Esophagus squamous epithelium (tissue), 5 donors: ENCODE measurements at regions not wholly inside any gene's neighbourhood (a gene's known extent, or its start where the extent isn't known, plus 50 kb on each side); places are given as distances from the start of the nearest gene placed in this dataset.

Experiments used
- DNase-seq: peaks from one replicate; lab custom pipeline; 2025; lab: John Stamatoyannopoulos, UW
- H3K27ac ChIP-seq, 4 donors: fragments of 200-600 bp; sonication (generic); one replicate each; pipeline ENCODE4 v1.5.1; 2016 to 2019; ENCODE audit warnings: mild to moderate bottlenecking in 1 of 4
- H3K27me3 ChIP-seq, 4 donors: fragments of 200-600 bp; sonication (generic); 1 replicate in 3 of 4; 2 replicates in 1 of 4; pipeline versions ENCODE4 v1.5.1 to v1.6.0; 2017 to 2021; ENCODE audit warnings: antibody characterized with exemption in 1 of 4
- H3K36me3 ChIP-seq, 3 donors: fragments of 200-600 bp; sonication (generic); one replicate each; pipeline ENCODE4 v1.5.1; 2016 to 2019
- H3K4me1 ChIP-seq, 3 donors: fragments of 200-600 bp; sonication (generic); one replicate each; pipeline ENCODE4 v1.5.1; 2017 to 2019
- H3K4me3 ChIP-seq, 4 donors: fragments of 200-600 bp; sonication (generic); 1 replicate in 3 of 4; 2 replicates in 1 of 4; pipeline ENCODE4 v1.5.1; 2016 to 2019; ENCODE audit warnings: mild to moderate bottlenecking in 2 of 4, moderate library complexity in 1 of 4
- H3K9me3 ChIP-seq, 3 donors: fragments of 200-600 bp; sonication (generic); one replicate each; pipeline ENCODE4 v1.5.1; 2016 to 2019
- POLR2A ChIP-seq, 4 donors: fragments of 450-650 bp; IDR thresholded peaks; one replicate each; pipeline ENCODE4 v1.6.1; 2017; ENCODE audit warnings: antibody characterized with exemption in 4 of 4, mild to moderate bottlenecking in 4 of 4, moderate library complexity in 3 of 4
- WGBS, 2 donors: methylation state at CpG; one replicate each; pipeline ENCODE4 v1.1.5; 2018; 5-methylcytosine and 5-hydroxymethylcytosine counted together
- intact Hi-C: fragments of 100-400 bp; cut with DNase I; formaldehyde crosslinking; loops from one replicate; pipeline ENCODE4 v1.15.0; 2022
- TF ChIP-seq, protein P1 (sequence below), 6 experiments: fragments of 450-650 bp in 4 of 6; fragments of 200-600 bp in 2 of 6; sonication (generic) in 2 of 6; IDR thresholded peaks; one replicate each; pipeline ENCODE4 v1.5.1; 2016 to 2019; ENCODE audit warnings: antibody characterized with exemption in 6 of 6, mild to moderate bottlenecking in 4 of 6, moderate library complexity in 4 of 6
- donor health status: DM: yes; HTN: yes; CAD: no.

DNA sequence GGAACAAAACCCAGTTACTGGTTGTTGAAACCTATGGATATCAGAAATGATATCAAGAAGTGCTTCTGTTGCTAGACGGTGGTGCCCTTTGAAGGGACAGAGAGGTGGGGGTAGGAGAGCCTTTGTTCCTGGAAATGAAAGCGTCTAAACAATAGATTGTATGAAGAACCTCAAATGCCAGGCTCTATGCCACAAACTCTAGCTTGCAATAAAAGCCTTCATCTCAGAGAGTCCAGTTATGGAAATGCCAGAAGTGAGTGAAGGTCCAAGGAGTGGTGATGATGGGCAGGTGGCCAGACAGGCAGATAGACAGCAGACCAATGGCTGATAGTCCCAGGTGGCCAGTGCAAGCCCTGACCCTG, 414.1 kb upstream of the PROX1 start:
- intact Hi-C loops = no loop called here
- H3K36me3 ChIP-seq = no peaks in the 10 kb centered on the region
- no peak for TF ChIP-seq POLR2A (IDR thresholded peaks at IDR 0.05)
- TF ChIP-seq, protein P1, sequence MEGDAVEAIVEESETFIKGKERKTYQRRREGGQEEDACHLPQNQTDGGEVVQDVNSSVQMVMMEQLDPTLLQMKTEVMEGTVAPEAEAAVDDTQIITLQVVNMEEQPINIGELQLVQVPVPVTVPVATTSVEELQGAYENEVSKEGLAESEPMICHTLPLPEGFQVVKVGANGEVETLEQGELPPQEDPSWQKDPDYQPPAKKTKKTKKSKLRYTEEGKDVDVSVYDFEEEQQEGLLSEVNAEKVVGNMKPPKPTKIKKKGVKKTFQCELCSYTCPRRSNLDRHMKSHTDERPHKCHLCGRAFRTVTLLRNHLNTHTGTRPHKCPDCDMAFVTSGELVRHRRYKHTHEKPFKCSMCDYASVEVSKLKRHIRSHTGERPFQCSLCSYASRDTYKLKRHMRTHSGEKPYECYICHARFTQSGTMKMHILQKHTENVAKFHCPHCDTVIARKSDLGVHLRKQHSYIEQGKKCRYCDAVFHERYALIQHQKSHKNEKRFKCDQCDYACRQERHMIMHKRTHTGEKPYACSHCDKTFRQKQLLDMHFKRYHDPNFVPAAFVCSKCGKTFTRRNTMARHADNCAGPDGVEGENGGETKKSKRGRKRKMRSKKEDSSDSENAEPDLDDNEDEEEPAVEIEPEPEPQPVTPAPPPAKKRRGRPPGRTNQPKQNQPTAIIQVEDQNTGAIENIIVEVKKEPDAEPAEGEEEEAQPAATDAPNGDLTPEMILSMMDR (IDR thresholded peaks at IDR 0.05) = no peak
- no peaks in the 10 kb centered on the region for H3K27me3 ChIP-seq
- DNase-seq = no peak
- H3K4me1 ChIP-seq = no peaks in the 10 kb centered on the region
- WGBS, 2 donors = 47 to 51% methylated on average over 2 of the region's 2 CpGs
- no peak overlapping the region for H3K4me3 ChIP-seq
- H3K27ac ChIP-seq = no peak overlapping the region
- H3K9me3 ChIP-seq = no peaks in the 10 kb centered on the region

DNA sequence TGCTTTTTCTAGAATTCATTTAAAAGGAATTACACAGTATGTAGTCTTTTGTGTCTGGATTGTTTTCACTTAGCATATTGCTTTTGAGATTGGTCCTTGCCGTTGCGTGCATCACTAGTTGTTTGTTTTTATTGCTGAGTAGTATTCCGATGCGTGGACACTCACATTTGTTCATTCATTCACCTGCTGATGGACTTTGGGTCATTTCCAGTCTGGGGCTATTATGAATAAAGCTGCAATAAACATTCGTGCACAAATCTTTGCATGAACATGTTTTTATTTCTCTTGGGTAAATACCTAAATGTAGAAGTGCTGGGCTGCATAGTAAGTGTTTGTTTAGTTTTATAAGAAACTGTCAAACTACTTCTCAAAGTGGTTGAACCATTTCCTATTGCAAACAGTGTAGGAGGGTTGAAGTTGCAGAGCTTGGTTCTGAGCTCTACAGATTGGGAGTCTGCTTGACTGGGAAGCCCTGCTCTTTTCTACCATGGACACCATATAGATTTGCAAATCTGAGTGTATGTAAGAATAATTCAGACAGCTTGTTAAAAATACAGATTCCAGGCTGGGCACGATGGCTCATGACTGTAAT, 404.7 kb upstream of the PROX1 start:
- no peaks in the 10 kb centered on the region for H3K4me1 ChIP-seq
- H3K27ac ChIP-seq = no peak overlapping the region
- no peaks in the 10 kb centered on the region for H3K9me3 ChIP-seq
- no peak for DNase-seq
- peaks cover 0 to 5% (median 0%) of the 10 kb centered on the region in 4 donors for H3K27me3 ChIP-seq
- intact Hi-C loops = no loop called here
- H3K36me3 ChIP-seq = no peaks in the 10 kb centered on the region
- no peak overlapping the region for H3K4me3 ChIP-seq
- WGBS, 2 donors = 68 to 69% methylated on average over 5 to 6 of the region's 6 CpGs
- no peak for TF ChIP-seq POLR2A (IDR thresholded peaks at IDR 0.05)
- TF ChIP-seq, protein P1 (IDR thresholded peaks at IDR 0.05) = no peak

DNA sequence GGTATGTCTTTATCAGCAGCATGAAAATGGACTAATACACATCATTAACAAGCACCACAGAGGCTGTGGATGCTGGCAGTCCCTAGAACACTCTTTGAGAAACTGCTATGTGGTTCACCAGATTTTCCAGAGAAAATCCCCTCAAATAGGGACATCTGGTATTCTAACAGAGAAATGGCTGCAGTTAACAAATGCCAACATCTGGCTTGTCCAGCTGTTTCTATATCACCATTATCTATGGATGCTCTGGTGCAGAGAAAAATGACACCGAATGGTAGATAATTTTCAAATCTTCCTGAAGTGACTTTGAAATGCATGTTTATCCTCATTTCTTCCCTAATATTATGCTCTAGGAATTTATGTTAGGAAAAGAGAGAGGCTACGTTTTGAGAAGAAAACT, 403.5 kb upstream of the PROX1 start:
- intact Hi-C loops = no loop called here

DNA sequence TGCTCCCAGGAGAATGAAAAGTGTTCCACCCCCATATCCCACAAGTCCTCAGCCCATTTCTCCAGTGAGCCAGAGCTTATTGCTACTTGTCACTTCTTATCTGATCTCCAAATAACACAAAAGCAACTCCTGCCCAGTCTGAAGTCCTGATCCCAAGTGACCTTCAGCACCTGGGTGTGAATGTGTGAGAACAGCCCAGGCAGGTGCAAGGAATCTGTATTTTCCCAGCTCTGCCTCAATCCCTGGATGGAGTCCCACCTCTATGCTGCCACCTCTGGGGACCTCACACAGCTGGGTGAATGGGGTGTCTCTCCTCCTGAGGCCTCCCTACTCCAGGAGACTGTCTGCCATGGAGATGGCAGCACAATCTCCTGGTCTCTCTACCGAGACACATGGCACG, 402.4 kb upstream of the PROX1 start:
- H3K4me1 ChIP-seq = no peaks in the 10 kb centered on the region
- no peak for TF ChIP-seq POLR2A (IDR thresholded peaks at IDR 0.05)
- TF ChIP-seq, protein P1 (IDR thresholded peaks at IDR 0.05) = no peak
- no peaks in the 10 kb centered on the region for H3K9me3 ChIP-seq
- H3K27ac ChIP-seq = no peak overlapping the region
- no peak for DNase-seq
- intact Hi-C loops = no loop called here
- no peak overlapping the region for H3K4me3 ChIP-seq
- H3K27me3 ChIP-seq = peaks cover 0 to 5% (median 0%) of the 10 kb centered on the region in 4 donors
- no peaks in the 10 kb centered on the region for H3K36me3 ChIP-seq
- 69% methylated on average over 2 of the region's 2 CpGs; no CpG with 5 or more reads in 1 of the 2 donors for WGBS, 2 donors

More for the DNA sequence above, 403.5 kb upstream of the PROX1 start:
- WGBS, 2 donors = 59 to 66% methylated on average over 2 of the region's 2 CpGs
- Histone ChIP-seq H3K9me3 (no peaks in the 10 kb centered on the region), H3K4me1 (no peaks in the 10 kb centered on the region), H3K27ac (no peak overlapping the region), H3K4me3 (no peak overlapping the region), H3K27me3 (peaks cover 0 to 5% (median 0%) of the 10 kb centered on the region in 4 donors), H3K36me3 (no peaks in the 10 kb centered on the region)
- TF ChIP-seq, protein P1 (IDR thresholded peaks at IDR 0.05) = no peak
- TF ChIP-seq POLR2A (IDR thresholded peaks at IDR 0.05) = no peak
- DNase-seq = no peak

DNA sequence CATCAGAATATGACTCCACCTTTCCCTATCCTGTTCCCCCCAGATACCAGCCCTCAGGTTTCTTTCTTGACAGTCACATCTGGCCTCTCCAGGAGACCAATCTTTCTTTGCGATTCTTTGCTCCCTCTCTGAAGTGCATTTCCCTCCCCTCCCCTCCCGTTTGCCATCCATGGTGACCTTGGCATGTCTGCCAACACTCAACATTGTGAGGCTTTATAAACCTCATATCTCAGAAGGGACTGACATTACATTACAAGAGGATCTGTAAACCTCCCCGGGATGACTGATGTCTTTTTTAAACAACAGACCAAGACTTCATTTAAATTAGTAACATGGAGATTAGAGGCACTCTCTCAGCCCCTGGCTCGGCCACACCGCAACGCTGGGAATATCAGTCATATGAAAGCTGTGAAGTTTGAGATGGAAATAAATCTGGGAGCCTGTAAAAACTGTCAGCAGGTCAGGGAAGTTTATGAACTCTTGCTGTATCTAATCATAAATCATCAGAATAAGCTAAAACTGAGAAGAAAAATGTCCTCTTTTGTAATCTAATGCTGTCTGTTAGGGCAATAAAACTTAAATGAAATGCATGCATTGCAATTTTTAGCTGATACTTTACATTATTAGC, 401.7 kb upstream of the PROX1 start:
- 37 to 58% methylated on average over 6 of the region's 6 CpGs for WGBS, 2 donors
- Histone ChIP-seq H3K4me1 (no peaks in the 10 kb centered on the region), H3K27me3 (peaks cover 0 to 5% (median 0%) of the 10 kb centered on the region in 4 donors), H3K36me3 (no peaks in the 10 kb centered on the region), H3K4me3 (no peak overlapping the region), H3K9me3 (no peaks in the 10 kb centered on the region), H3K27ac (no peak overlapping the region)
- TF ChIP-seq POLR2A (IDR thresholded peaks at IDR 0.05) = no peak
- TF ChIP-seq, protein P1 (IDR thresholded peaks at IDR 0.05) = no peak
- intact Hi-C loops = no loop called here
- DNase-seq = no peak
